GM12878 (cell line): ENCODE measurements at regions not wholly inside any gene's neighbourhood (a gene's known extent, or its start where the extent isn't known, plus 50 kb on each side); places are given as distances from the start of the nearest gene placed in this dataset.

Experiments used
- ATAC-seq: fragments of 200-7000 bp; cut with Tn5 transposase; 3 replicates; pipeline ENCODE4 v1.9.1; 2020; ENCODE audit warnings: mild to moderate bottlenecking, moderate library complexity
- BruUV-seq: library from RNA; stranded (reverse); fragments of 400-500 nt; replicated peaks from 2 replicates; lab custom pipeline; 2021; lab: Mats Ljungman, UMichigan
- CTCF ChIA-PET: fragments of 300-600 bp; sonication (Branson Sonifier 250); formaldehyde crosslinking; extraction: SDS; loops from one replicate; lab custom pipeline; 2021; ENCODE audit warnings: inconsistent platforms; lab: Yijun Ruan, JAX
- POLR2A ChIA-PET: fragments of 350-600 bp; formaldehyde crosslinking; extraction: SDS; loops from one replicate; lab custom pipeline; 2021; ENCODE audit warnings: inconsistent platforms; lab: Charles Lee
- RAD21 ChIA-PET: fragments of 300-600 bp; sonication (Branson Sonifier 250); formaldehyde crosslinking; loops from one replicate; lab custom pipeline; 2023; ENCODE audit warnings: antibody characterized with exemption; ENCODE audit not compliant: unreplicated experiment; lab: Charles Lee
- SMC1A ChIA-PET: fragments of 300-600 bp; sonication (Branson Sonifier 250); formaldehyde crosslinking; loops from one replicate; lab custom pipeline; 2023; ENCODE audit not compliant: unreplicated experiment, uncharacterized antibody; lab: Charles Lee
- DNase-seq: peaks from one replicate; pipeline ENCODE4 v3.0.0-alpha.2; 2011; ENCODE audit warnings: low read depth, low spot score
- FAIRE-seq: peaks from 3 replicates; lab custom pipeline; 2011; peaks lifted over from hg19 to GRCh38; lab: Jason Lieb, UNC
- H2AFZ ChIP-seq: 2 replicates; pipeline ENCODE4 v1.6.0; 2011; ENCODE audit warnings: low read depth, low read length, control low read depth; ENCODE audit not compliant: control insufficient read depth
- H3K27ac ChIP-seq: 2 replicates; pipeline ENCODE4 v1.5.1; 2011; ENCODE audit warnings: control low read depth; ENCODE audit not compliant: control insufficient read depth, insufficient read depth
- H3K27me3 ChIP-seq, 2 experiments: replicated peaks in 1 of 2; 2 replicates each; pipeline versions ENCODE4 v1.6.0 to v1.6.1; 2011; ENCODE audit warnings: low read length in 1 of 2; ENCODE audit not compliant: control insufficient read depth in 2 of 2, insufficient read depth in 2 of 2
- H3K36me3 ChIP-seq, 2 experiments: 2 replicates each; pipeline ENCODE4 v1.5.1; 2011; ENCODE audit warnings: low read length in 1 of 2; ENCODE audit not compliant: control insufficient read depth in 2 of 2, insufficient read depth in 2 of 2
- H3K4me1 ChIP-seq: 2 replicates; pipeline ENCODE4 v1.6.1; 2011; ENCODE audit warnings: mild to moderate bottlenecking, low read length, moderate library complexity, mixed read lengths; ENCODE audit not compliant: control insufficient read depth, insufficient read depth
- H3K4me2 ChIP-seq: 2 replicates; pipeline ENCODE4 v1.6.0; 2011; ENCODE audit warnings: control low read depth; ENCODE audit not compliant: control insufficient read depth, insufficient read depth
- H3K4me3 ChIP-seq: fragments of 200-600 bp; sonication (generic); 2 replicates; pipeline ENCODE4 v1.5.1; 2016
- H3K79me2 ChIP-seq: 2 replicates; pipeline ENCODE4 v1.6.0; 2011; ENCODE audit warnings: low read length; ENCODE audit not compliant: control insufficient read depth, insufficient read depth
- H3K9ac ChIP-seq: 2 replicates; pipeline ENCODE4 v1.8.0; 2011; ENCODE audit warnings: low read length, control low read depth, mixed read lengths; ENCODE audit not compliant: control insufficient read depth, insufficient read depth
- H3K9me3 ChIP-seq: replicated peaks from 3 replicates; pipeline ENCODE4 v1.5.1; 2011; ENCODE audit warnings: mild to moderate bottlenecking, low read length; ENCODE audit not compliant: control insufficient read depth, insufficient read depth
- H4K20me1 ChIP-seq: 2 replicates; pipeline ENCODE4 v1.6.0; 2011; ENCODE audit not compliant: control insufficient read depth, insufficient read depth
- ATF7 ChIP-seq: fragments of 450-650 bp; IDR thresholded peaks from 2 replicates; pipeline ENCODE4 v1.6.1; 2016; ENCODE audit warnings: low read depth, mild to moderate bottlenecking
- CHD1 ChIP-seq: IDR thresholded peaks from 2 replicates; pipeline ENCODE4 v1.6.1; 2012; ENCODE audit warnings: low read depth, low read length, improper control_type of control experiment
- EP300 ChIP-seq, 2 experiments: fragments of 150-350 bp in 1 of 2; IDR thresholded peaks; 2 replicates each; pipeline ENCODE4 v1.6.1; 2011 to 2012; ENCODE audit warnings: low read depth in 2 of 2, low read length in 2 of 2, borderline replicate concordance in 1 of 2, improper control_type of control experiment in 1 of 2, inconsistent platforms in 1 of 2; ENCODE audit not compliant: control insufficient read depth in 1 of 2
- FOXM1 ChIP-seq: IDR thresholded peaks from 2 replicates; pipeline ENCODE4 v1.6.1; 2012; ENCODE audit warnings: low read depth, mild to moderate bottlenecking, inconsistent platforms, low read length, moderate library complexity
- IKZF2 ChIP-seq, 2 experiments: fragments of 450-650 bp; IDR thresholded peaks; 2 replicates each; pipeline ENCODE4 v1.6.1; 2017; ENCODE audit warnings: mild to moderate bottlenecking in 2 of 2, moderate library complexity in 2 of 2
- NFXL1 ChIP-seq: fragments of 450-650 bp; IDR thresholded peaks from 2 replicates; pipeline ENCODE4 v1.6.1; 2017; ENCODE audit warnings: antibody characterized with exemption, mild to moderate bottlenecking, borderline replicate concordance
- NR2C2 ChIP-seq: IDR thresholded peaks from 2 replicates; pipeline ENCODE4 v1.6.1; 2011; ENCODE audit warnings: borderline replicate concordance, low read depth; ENCODE audit not compliant: control insufficient read depth, insufficient read length
- PKNOX1 ChIP-seq: fragments of 450-650 bp; IDR thresholded peaks from 2 replicates; pipeline ENCODE4 v1.6.1; 2016; ENCODE audit warnings: mild to moderate bottlenecking
- RCOR1 ChIP-seq: conservative IDR thresholded peaks from 2 replicates; pipeline ENCODE4 v1.6.1; 2012; ENCODE audit warnings: low read depth, low read length, improper control_type of control experiment
- SIX5 ChIP-seq: IDR thresholded peaks from 2 replicates; pipeline ENCODE4 v1.6.1; 2011; ENCODE audit warnings: mild to moderate bottlenecking, low read depth, low read length, moderate library complexity; ENCODE audit not compliant: severe bottlenecking
- SP1 ChIP-seq: IDR thresholded peaks from one replicate; pipeline ENCODE4 v1.6.1; 2011; ENCODE audit warnings: low read depth, low read length
- SPI1 ChIP-seq: IDR thresholded peaks from 2 replicates; pipeline ENCODE4 v1.6.1; 2011; ENCODE audit warnings: low read depth, mild to moderate bottlenecking, low read length, moderate library complexity, borderline replicate concordance; ENCODE audit not compliant: insufficient read depth
- ZZZ3 ChIP-seq: IDR thresholded peaks from 2 replicates; pipeline ENCODE4 v1.6.1; 2011; ENCODE audit warnings: low read depth; ENCODE audit not compliant: control insufficient read depth, insufficient read length
- WGBS: methylation state at CpG from one replicate; pipeline ENCODE4 v1.1.6; 2016; ENCODE audit warnings: low lambda C conversion rate; ENCODE audit not compliant: insufficient replicate concordance, insufficient coverage; ENCODE audit errors: missing lambda C conversion rate; 5-methylcytosine and 5-hydroxymethylcytosine counted together
- in situ Hi-C: fragments of 300-500 bp; cut with MboI; formaldehyde crosslinking; loops from 9 replicates; pipeline ENCODE4 v1.14.3; 2018; ENCODE audit warnings: mixed read lengths
- intact Hi-C: fragments of 100-400 bp; cut with micrococcal nuclease; formaldehyde crosslinking; loops from one replicate; pipeline ENCODE4 v1.14.2; 2022; ENCODE audit not compliant: unreplicated experiment
- TF ChIP-seq, protein P1 (sequence below): IDR thresholded peaks from 2 replicates; pipeline ENCODE4 v1.6.1; 2012; ENCODE audit warnings: low read depth, low read length, improper control_type of control experiment
- TF ChIP-seq, protein P2 (sequence below): fragments of 450-650 bp; IDR thresholded peaks from 2 replicates; pipeline ENCODE4 v1.6.1; 2017; ENCODE audit warnings: borderline replicate concordance
- TF ChIP-seq, protein P3 (sequence below): fragments of 450-650 bp; formaldehyde crosslinking; IDR thresholded peaks from 2 replicates; pipeline ENCODE4 v1.4.0; 2022; ENCODE audit warnings: mild to moderate bottlenecking, moderate library complexity

GRCh38 chr18:61972389-61973264 is 79.8 kb upstream of the RNF152 start:
- DNase-seq (no peak), FAIRE-seq (peak; percentile 69), ATAC-seq (peak; percentile 92)
- no peak overlapping the region for H3K9ac ChIP-seq
- intact Hi-C loops, result no loop called here
- no peaks in the 10 kb centered on the region for H3K27me3 ChIP-seq
- H2AFZ ChIP-seq, result peak overlapping the region; percentile 35; the same call in 1 of the 2 replicates
- WGBS, result 82% methylated on average over 4 of the region's 4 CpGs
- in situ Hi-C loops, result no loop called here
- no peaks in the 10 kb centered on the region for H4K20me1 ChIP-seq
- no peak overlapping the region for H3K27ac ChIP-seq
- 0 out of 2 replicates have a peak, but pooled peaks cover 3% of the 10 kb centered on the region for H3K4me1 ChIP-seq
- ChIA-PET POLR2A (no interaction called here), RAD21 (interaction anchor here (1.0 kb wide), 1 partner anchor 23 kb away, joined by 3 read pairs; no protein-coding TSS in a partner anchor), CTCF (no interaction called here), SMC1A (interaction anchor here (0.8 kb wide), 1 partner anchor 20 kb away, joined by 4 read pairs; no protein-coding TSS in a partner anchor)
- no peaks in the 10 kb centered on the region for H3K9me3 ChIP-seq
- no peaks in the 10 kb centered on the region for H3K36me3 ChIP-seq
- H3K79me2 ChIP-seq, result no peaks in the 10 kb centered on the region
- H3K4me3 ChIP-seq, result no peak overlapping the region
- no TSS peak for BruUV-seq
- no peak overlapping the region for H3K4me2 ChIP-seq
- peak; percentile 44 to 49; a peak in 3 of 4 replicates for TF ChIP-seq IKZF2 (IDR thresholded peaks at IDR 0.05)
- no peak for TF ChIP-seq ZZZ3
- TF ChIP-seq, protein P1, sequence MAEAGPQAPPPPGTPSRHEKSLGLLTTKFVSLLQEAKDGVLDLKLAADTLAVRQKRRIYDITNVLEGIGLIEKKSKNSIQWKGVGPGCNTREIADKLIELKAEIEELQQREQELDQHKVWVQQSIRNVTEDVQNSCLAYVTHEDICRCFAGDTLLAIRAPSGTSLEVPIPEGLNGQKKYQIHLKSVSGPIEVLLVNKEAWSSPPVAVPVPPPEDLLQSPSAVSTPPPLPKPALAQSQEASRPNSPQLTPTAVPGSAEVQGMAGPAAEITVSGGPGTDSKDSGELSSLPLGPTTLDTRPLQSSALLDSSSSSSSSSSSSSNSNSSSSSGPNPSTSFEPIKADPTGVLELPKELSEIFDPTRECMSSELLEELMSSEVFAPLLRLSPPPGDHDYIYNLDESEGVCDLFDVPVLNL, result no peak
- no peak for TF ChIP-seq PKNOX1
- no peak for TF ChIP-seq CHD1
- no peak for TF ChIP-seq NR2C2
- TF ChIP-seq SP1, result no peak
- no peak for TF ChIP-seq EP300 (IDR thresholded peaks at IDR 0.05; ENCODE audit: borderline replicate concordance in 1 of 2, control insufficient read depth in 1 of 2, low read depth in 2 of 2, low read length in 2 of 2)
- peak; percentile 88 for TF ChIP-seq SPI1
- TF ChIP-seq NFXL1, result no peak
- TF ChIP-seq, protein P2, sequence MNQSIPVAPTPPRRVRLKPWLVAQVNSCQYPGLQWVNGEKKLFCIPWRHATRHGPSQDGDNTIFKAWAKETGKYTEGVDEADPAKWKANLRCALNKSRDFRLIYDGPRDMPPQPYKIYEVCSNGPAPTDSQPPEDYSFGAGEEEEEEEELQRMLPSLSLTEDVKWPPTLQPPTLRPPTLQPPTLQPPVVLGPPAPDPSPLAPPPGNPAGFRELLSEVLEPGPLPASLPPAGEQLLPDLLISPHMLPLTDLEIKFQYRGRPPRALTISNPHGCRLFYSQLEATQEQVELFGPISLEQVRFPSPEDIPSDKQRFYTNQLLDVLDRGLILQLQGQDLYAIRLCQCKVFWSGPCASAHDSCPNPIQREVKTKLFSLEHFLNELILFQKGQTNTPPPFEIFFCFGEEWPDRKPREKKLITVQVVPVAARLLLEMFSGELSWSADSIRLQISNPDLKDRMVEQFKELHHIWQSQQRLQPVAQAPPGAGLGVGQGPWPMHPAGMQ, result no peak
- TF ChIP-seq RCOR1, result no peak
- TF ChIP-seq SIX5, result no peak
- TF ChIP-seq, protein P3, sequence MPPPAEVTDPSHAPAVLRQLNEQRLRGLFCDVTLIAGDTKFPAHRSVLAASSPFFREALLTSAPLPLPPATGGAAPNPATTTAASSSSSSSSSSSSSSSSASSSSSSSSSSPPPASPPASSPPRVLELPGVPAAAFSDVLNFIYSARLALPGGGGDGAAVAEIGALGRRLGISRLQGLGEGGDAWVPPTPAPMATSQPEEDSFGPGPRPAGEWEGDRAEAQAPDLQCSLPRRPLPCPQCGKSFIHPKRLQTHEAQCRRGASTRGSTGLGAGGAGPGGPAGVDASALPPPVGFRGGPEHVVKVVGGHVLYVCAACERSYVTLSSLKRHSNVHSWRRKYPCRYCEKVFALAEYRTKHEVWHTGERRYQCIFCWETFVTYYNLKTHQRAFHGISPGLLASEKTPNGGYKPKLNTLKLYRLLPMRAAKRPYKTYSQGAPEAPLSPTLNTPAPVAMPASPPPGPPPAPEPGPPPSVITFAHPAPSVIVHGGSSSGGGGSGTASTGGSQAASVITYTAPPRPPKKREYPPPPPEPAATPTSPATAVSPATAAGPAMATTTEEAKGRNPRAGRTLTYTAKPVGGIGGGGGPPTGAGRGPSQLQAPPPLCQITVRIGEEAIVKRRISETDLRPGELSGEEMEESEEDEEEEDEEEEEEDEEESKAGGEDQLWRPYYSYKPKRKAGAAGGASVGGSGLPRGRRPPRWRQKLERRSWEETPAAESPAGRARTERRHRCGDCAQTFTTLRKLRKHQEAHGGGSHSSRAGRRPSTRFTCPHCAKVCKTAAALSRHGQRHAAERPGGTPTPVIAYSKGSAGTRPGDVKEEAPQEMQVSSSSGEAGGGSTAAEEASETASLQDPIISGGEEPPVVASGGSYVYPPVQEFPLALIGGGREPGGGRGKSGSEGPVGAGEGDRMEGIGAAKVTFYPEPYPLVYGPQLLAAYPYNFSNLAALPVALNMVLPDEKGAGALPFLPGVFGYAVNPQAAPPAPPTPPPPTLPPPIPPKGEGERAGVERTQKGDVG (CRISPR knock-in tag), result no peak
- no peak for TF ChIP-seq ATF7
- TF ChIP-seq FOXM1, result no peak
